ENCODE measurements at regions not wholly inside any gene's neighbourhood (a gene's known extent, or its start where the extent isn't known, plus 50 kb on each side); places are given as distances from the start of the nearest gene placed in this dataset.

- DNase-seq, result no peak
Measured at GRCh38 chr4:15232366-15233263, 195.2 kb upstream of the C1QTNF7 start.

- no peak for DNase-seq
Measured at GRCh38 chr4:15233264-15233597, 194.6 kb upstream of the C1QTNF7 start.

- DNase-seq, result no peak
Measured at GRCh38 chr4:15233626-15234025, 194.2 kb upstream of the C1QTNF7 start.

- DNase-seq, result no peak
Measured at GRCh38 chr4:15234116-15234855, 193.5 kb upstream of the C1QTNF7 start.

GRCh38 chr4:15234856-15235126, 193.0 kb upstream of the C1QTNF7 start:
- no peak for DNase-seq

GRCh38 chr4:15235135-15235534, 192.7 kb upstream of the C1QTNF7 start:
- no peak for DNase-seq

- DNase-seq, result no peak
Measured at GRCh38 chr4:15237648-15238230, 190.1 kb upstream of the C1QTNF7 start.

GRCh38 chr4:15238720-15239119, 189.1 kb upstream of the C1QTNF7 start:
- DNase-seq, result peak; percentile 24

GRCh38 chr4:15239866-15240265, 188.0 kb upstream of the C1QTNF7 start:
- DNase-seq, result no peak

- DNase-seq, result no peak
Measured at GRCh38 chr4:15240764-15241163, 187.1 kb upstream of the C1QTNF7 start.

GRCh38 chr4:15242021-15242420, 185.8 kb upstream of the C1QTNF7 start:
- DNase-seq, result no peak

- no peak for DNase-seq
Measured at GRCh38 chr4:15244354-15244753, 183.5 kb upstream of the C1QTNF7 start.

GRCh38 chr4:15245006-15245530, 182.8 kb upstream of the C1QTNF7 start:
- no peak for DNase-seq

- no peak for DNase-seq
Measured at GRCh38 chr4:15250021-15250441, 177.8 kb upstream of the C1QTNF7 start.

- DNase-seq, result no peak
Measured at GRCh38 chr4:15253349-15253748, 174.5 kb upstream of the C1QTNF7 start.

- DNase-seq, result no peak
Measured at GRCh38 chr4:15254236-15254880, 173.5 kb upstream of the C1QTNF7 start.

GRCh38 chr4:15255537-15255936, 172.3 kb upstream of the C1QTNF7 start:
- no peak for DNase-seq

- no peak for DNase-seq
Measured at GRCh38 chr4:15260758-15261157, 167.1 kb upstream of the C1QTNF7 start.

- DNase-seq, result no peak
Measured at GRCh38 chr4:15262396-15262795, 165.4 kb upstream of the C1QTNF7 start.

GRCh38 chr4:15270201-15270600, 157.6 kb upstream of the C1QTNF7 start:
- DNase-seq, result no peak

- DNase-seq, result no peak
Measured at GRCh38 chr4:15286041-15286440, 141.8 kb upstream of the C1QTNF7 start.

- DNase-seq, result no peak
Measured at GRCh38 chr4:15291122-15291521, 136.7 kb upstream of the C1QTNF7 start.

- no peak for DNase-seq
Measured at GRCh38 chr4:15293711-15294110, 134.1 kb upstream of the C1QTNF7 start.

All from CD4-positive, alpha-beta T cell treated with Interleukin-4 for 4 hours (primary cell).